ENCODE measurements at regions not wholly inside any gene's neighbourhood (a gene's known extent, or its start where the extent isn't known, plus 50 kb on each side); places are given as distances from the start of the nearest gene placed in this dataset.

DNA sequence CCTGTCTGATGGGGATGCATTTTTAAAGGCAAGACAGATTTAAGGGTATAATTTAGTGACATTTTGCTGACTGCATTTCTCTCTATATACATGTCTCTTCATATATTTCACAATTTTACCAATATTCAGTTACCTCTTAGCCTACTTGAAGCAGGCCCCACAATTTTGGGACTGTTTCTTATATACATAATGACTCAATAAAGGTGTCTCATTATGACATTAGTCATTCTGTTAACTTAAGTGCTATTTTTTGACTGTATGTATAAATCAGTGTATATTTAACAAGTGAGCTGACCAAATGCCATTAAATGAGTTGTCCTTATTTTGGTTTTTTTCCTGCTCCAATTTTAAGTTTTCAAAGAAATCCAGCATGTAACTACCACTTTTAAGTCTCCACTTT, 313.3 kb downstream of the SOX4 start:
- Histone ChIP-seq H3K36me3 (ENCODE audit: control insufficient read depth, insufficient read depth, low read length) (no peaks in the 10 kb centered on the region), H3K4me3 (ENCODE audit: extremely low read depth, insufficient read depth, low read length, poor library complexity, severe bottlenecking) (no peak overlapping the region), H3K27ac (ENCODE audit: low read depth, low read length, severe bottlenecking) (no peak overlapping the region), H3K9me3 (ENCODE audit: control insufficient read depth, low read length) (no peaks in the 10 kb centered on the region), H3K4me1 (ENCODE audit: control insufficient read depth, insufficient read depth, low read length, poor library complexity, severe bottlenecking) (peaks cover 3% of the 10 kb centered on the region)

DNA sequence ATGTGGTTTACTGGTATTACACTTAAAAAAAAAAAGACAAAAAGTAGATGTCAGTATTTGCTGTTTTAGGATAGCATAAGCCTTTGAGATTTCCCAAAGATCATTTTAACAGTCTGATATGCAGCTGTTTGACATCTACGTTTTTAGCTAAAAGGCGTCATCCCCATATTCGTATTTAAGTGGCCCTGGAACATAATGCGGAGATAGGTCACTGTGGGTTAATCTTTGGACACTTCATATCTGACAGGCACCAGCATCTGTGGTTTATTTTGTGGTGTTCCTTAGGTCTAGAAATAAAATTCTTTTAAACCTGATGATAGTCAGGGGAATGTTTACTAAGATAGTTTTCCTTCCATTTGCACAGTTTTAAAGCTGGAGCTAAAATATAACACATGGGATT, 313.7 kb downstream of the SOX4 start:
- Histone ChIP-seq H3K4me1 (ENCODE audit: control insufficient read depth, insufficient read depth, low read length, poor library complexity, severe bottlenecking) (peaks cover 3% of the 10 kb centered on the region), H3K27ac (ENCODE audit: low read depth, low read length, severe bottlenecking) (no peak overlapping the region), H3K9me3 (ENCODE audit: control insufficient read depth, low read length) (no peaks in the 10 kb centered on the region), H3K36me3 (ENCODE audit: control insufficient read depth, insufficient read depth, low read length) (no peaks in the 10 kb centered on the region), H3K4me3 (ENCODE audit: extremely low read depth, insufficient read depth, low read length, poor library complexity, severe bottlenecking) (no peak overlapping the region)
- 94 to 96% methylated on average over 3 to 4 of the region's 4 CpGs for WGBS, 2 experiments (ENCODE audit: insufficient coverage in 2 of 2)

GRCh38 chr6:21908161-21908848, 314.8 kb downstream of the SOX4 start:
- Histone ChIP-seq H3K4me3 (ENCODE audit: extremely low read depth, insufficient read depth, low read length, poor library complexity, severe bottlenecking) (no peak overlapping the region), H3K27ac (ENCODE audit: low read depth, low read length, severe bottlenecking) (peak overlapping the region; percentile 12), H3K9me3 (ENCODE audit: control insufficient read depth, low read length) (no peaks in the 10 kb centered on the region), H3K4me1 (ENCODE audit: control insufficient read depth, insufficient read depth, low read length, poor library complexity, severe bottlenecking) (no peaks in the 10 kb centered on the region), H3K36me3 (ENCODE audit: control insufficient read depth, insufficient read depth, low read length) (no peaks in the 10 kb centered on the region)
- WGBS, 2 experiments (ENCODE audit: insufficient coverage in 2 of 2), result 73 to 76% methylated on average over 2 to 4 of the region's 5 CpGs

- WGBS, 2 experiments (ENCODE audit: insufficient coverage in 2 of 2), result 92 to 100% methylated on average over 1 of the region's 4 CpGs
- no peak overlapping the region for H3K4me3 ChIP-seq (ENCODE audit: extremely low read depth, insufficient read depth, low read length, poor library complexity, severe bottlenecking)
- H3K4me1 ChIP-seq (ENCODE audit: control insufficient read depth, insufficient read depth, low read length, poor library complexity, severe bottlenecking), result no peaks in the 10 kb centered on the region
- no peaks in the 10 kb centered on the region for H3K9me3 ChIP-seq (ENCODE audit: control insufficient read depth, low read length)
- no peaks in the 10 kb centered on the region for H3K36me3 ChIP-seq (ENCODE audit: control insufficient read depth, insufficient read depth, low read length)
- no peak overlapping the region for H3K27ac ChIP-seq (ENCODE audit: low read depth, low read length, severe bottlenecking)
These were observed 315.8 kb downstream of the SOX4 start for GRCh38 chr6:21909321-21909720.

DNA sequence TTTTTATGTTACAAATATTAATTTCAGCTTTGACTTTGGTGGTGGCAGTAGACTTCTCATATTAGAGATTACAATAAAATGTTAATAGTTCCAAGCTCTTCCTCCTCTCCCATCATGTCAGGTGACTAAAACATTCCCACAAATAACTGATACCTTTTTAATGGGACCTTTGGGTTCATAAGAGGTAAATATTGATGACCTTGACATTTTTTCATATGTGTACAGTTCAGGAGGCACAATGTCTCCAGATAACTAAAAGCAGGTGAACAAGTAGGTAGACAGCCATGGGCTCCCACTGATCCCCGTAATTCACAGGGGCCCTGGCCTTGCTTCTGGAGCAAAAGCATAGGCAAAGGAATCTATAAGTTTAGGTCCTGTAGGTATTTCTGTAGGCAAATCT, 317.7 kb downstream of the SOX4 start:
- Histone ChIP-seq H3K27ac (ENCODE audit: low read depth, low read length, severe bottlenecking) (no peak overlapping the region), H3K9me3 (ENCODE audit: control insufficient read depth, low read length) (no peaks in the 10 kb centered on the region), H3K36me3 (ENCODE audit: control insufficient read depth, insufficient read depth, low read length) (no peaks in the 10 kb centered on the region), H3K4me3 (ENCODE audit: extremely low read depth, insufficient read depth, low read length, poor library complexity, severe bottlenecking) (no peak overlapping the region), H3K4me1 (ENCODE audit: control insufficient read depth, insufficient read depth, low read length, poor library complexity, severe bottlenecking) (no peaks in the 10 kb centered on the region)
- 100% methylated on average over 1 of the region's 1 CpG for WGBS, 2 experiments (ENCODE audit: insufficient coverage in 2 of 2)

- Histone ChIP-seq H3K27ac (ENCODE audit: low read depth, low read length, severe bottlenecking) (no peak overlapping the region), H3K36me3 (ENCODE audit: control insufficient read depth, insufficient read depth, low read length) (no peaks in the 10 kb centered on the region), H3K4me1 (ENCODE audit: control insufficient read depth, insufficient read depth, low read length, poor library complexity, severe bottlenecking) (no peaks in the 10 kb centered on the region), H3K9me3 (ENCODE audit: control insufficient read depth, low read length) (no peaks in the 10 kb centered on the region), H3K4me3 (ENCODE audit: extremely low read depth, insufficient read depth, low read length, poor library complexity, severe bottlenecking) (no peak overlapping the region)
- WGBS, 2 experiments (ENCODE audit: insufficient coverage in 2 of 2), result 100% methylated on average over 1 to 2 of the region's 5 CpGs
These were observed 318.7 kb downstream of the SOX4 start for GRCh38 chr6:21912151-21912832.

DNA sequence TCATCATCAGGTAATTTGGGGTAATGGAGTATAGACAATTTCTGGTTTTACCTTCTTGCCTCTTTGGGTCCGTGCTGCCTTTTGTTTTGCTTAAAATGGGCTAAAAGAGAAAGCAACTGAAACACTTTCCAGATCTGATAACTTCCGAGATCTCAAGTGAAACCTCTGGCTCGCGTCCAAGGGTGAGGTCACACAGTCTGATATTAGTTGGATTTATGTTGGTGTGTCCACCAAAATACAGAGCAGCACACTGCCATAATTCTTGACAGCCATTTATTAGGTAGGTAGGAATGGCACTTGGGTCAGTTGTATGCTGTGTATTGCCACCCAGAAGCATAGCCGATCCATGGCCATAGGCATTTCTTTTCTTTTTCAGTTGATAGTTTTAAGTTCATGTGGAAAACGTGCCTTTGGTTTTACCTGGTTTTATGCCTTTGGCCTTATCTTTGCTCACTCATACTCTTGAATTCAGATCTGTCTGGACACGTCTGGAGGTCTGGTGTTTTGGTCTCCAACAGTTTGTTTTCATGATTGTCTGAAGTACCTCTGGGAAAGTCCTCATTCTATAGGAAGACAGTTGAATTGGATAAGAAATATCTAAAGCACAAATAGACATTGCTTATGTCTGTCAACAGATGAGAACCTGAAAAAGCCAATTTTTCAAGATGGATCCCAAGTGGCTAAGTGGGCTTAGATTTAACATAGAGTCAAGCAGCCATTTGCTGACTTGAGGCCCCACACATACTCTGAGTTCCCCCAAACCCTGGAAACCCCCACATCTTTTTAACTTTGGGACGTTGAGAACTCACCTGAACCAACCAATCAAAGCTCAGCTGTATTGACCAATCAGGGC, 320.8 kb downstream of the SOX4 start:
- H3K4me3 ChIP-seq (ENCODE audit: extremely low read depth, insufficient read depth, low read length, poor library complexity, severe bottlenecking), result no peak overlapping the region
- H3K4me1 ChIP-seq (ENCODE audit: control insufficient read depth, insufficient read depth, low read length, poor library complexity, severe bottlenecking), result no peaks in the 10 kb centered on the region
- 85 to 96% methylated on average over 3 to 4 of the region's 8 CpGs for WGBS, 2 experiments (ENCODE audit: insufficient coverage in 2 of 2)
- no peak overlapping the region for H3K27ac ChIP-seq (ENCODE audit: low read depth, low read length, severe bottlenecking)
- no peaks in the 10 kb centered on the region for H3K9me3 ChIP-seq (ENCODE audit: control insufficient read depth, low read length)
- no peaks in the 10 kb centered on the region for H3K36me3 ChIP-seq (ENCODE audit: control insufficient read depth, insufficient read depth, low read length)

- WGBS, 2 experiments (ENCODE audit: insufficient coverage in 2 of 2), result 75 to 83% methylated on average over 1 of the region's 1 CpG
- Histone ChIP-seq H3K9me3 (ENCODE audit: control insufficient read depth, low read length) (no peaks in the 10 kb centered on the region), H3K36me3 (ENCODE audit: control insufficient read depth, insufficient read depth, low read length) (no peaks in the 10 kb centered on the region)
These were observed 322.2 kb downstream of the SOX4 start for GRCh38 chr6:21915707-21916260.

DNA sequence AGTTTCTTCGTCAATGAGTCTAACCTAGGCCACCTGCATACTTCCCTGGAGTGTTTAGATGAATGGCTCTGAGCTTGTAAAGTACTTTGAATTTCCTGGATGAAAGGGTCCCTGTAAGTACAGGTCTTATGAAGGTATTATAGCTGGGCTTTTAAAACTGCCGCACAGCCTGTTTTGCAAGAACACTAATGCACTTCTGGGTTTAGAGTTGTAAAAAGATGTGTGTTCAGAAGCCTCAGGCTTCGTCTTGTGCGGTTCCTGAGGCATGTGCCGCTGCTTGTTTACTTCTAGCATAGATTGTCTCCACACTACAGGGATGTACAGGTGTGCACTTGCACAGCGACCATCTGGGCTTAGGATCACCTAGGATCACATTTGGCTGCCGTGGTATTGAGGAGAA, 324.5 kb downstream of the SOX4 start:
- no peak overlapping the region for H3K4me3 ChIP-seq (ENCODE audit: extremely low read depth, insufficient read depth, low read length, poor library complexity, severe bottlenecking)
- WGBS, 2 experiments (ENCODE audit: insufficient coverage in 2 of 2), result 88 to 97% methylated on average over 7 of the region's 7 CpGs
- H3K27ac ChIP-seq (ENCODE audit: low read depth, low read length, severe bottlenecking), result no peak overlapping the region
- no peaks in the 10 kb centered on the region for H3K36me3 ChIP-seq (ENCODE audit: control insufficient read depth, insufficient read depth, low read length)
- H3K9me3 ChIP-seq (ENCODE audit: control insufficient read depth, low read length), result no peaks in the 10 kb centered on the region
- H3K4me1 ChIP-seq (ENCODE audit: control insufficient read depth, insufficient read depth, low read length, poor library complexity, severe bottlenecking), result peaks cover 7% of the 10 kb centered on the region

More at GRCh38 chr6:21915707-21916260, 322.2 kb downstream of the SOX4 start:
- no peak overlapping the region for H3K4me3 ChIP-seq (ENCODE audit: extremely low read depth, insufficient read depth, low read length, poor library complexity, severe bottlenecking)
- H3K4me1 ChIP-seq (ENCODE audit: control insufficient read depth, insufficient read depth, low read length, poor library complexity, severe bottlenecking), result no peaks in the 10 kb centered on the region
- H3K27ac ChIP-seq (ENCODE audit: low read depth, low read length, severe bottlenecking), result no peak overlapping the region

DNA sequence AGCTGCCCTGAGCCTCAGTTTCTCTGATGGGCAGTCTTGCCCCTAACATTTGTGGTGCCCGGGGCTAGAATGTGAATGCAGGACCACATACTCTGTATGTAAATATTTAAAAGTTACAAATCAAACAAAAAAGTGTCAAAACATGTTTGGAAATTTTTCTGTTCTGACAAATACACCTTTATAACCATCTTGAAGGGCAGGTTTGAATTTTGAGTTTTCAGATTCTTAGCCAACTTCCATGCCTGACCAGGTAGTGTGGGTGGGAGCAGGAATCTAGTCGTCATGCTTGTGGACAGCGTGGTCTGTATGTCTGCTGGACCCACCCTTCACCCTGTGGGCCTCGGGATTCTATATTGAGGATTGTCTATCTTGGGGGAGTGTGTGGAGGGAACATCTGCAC, 325.1 kb downstream of the SOX4 start:
- peaks cover 7% of the 10 kb centered on the region for H3K4me1 ChIP-seq (ENCODE audit: control insufficient read depth, insufficient read depth, low read length, poor library complexity, severe bottlenecking)
- H3K4me3 ChIP-seq (ENCODE audit: extremely low read depth, insufficient read depth, low read length, poor library complexity, severe bottlenecking), result no peak overlapping the region
- H3K36me3 ChIP-seq (ENCODE audit: control insufficient read depth, insufficient read depth, low read length), result no peaks in the 10 kb centered on the region
- no peaks in the 10 kb centered on the region for H3K9me3 ChIP-seq (ENCODE audit: control insufficient read depth, low read length)
- WGBS, 2 experiments (ENCODE audit: insufficient coverage in 2 of 2), result 96 to 100% methylated on average over 3 of the region's 4 CpGs
- no peak overlapping the region for H3K27ac ChIP-seq (ENCODE audit: low read depth, low read length, severe bottlenecking)

Measured in mesodermal cell (in vitro differentiated cells).